ENCODE measurements at regions not wholly inside any gene's neighbourhood (a gene's known extent, or its start where the extent isn't known, plus 50 kb on each side); places are given as distances from the start of the nearest gene placed in this dataset.

- no peak for TF ChIP-seq POLR2A (IDR thresholded peaks at IDR 0.05)
- TF ChIP-seq, protein P1, sequence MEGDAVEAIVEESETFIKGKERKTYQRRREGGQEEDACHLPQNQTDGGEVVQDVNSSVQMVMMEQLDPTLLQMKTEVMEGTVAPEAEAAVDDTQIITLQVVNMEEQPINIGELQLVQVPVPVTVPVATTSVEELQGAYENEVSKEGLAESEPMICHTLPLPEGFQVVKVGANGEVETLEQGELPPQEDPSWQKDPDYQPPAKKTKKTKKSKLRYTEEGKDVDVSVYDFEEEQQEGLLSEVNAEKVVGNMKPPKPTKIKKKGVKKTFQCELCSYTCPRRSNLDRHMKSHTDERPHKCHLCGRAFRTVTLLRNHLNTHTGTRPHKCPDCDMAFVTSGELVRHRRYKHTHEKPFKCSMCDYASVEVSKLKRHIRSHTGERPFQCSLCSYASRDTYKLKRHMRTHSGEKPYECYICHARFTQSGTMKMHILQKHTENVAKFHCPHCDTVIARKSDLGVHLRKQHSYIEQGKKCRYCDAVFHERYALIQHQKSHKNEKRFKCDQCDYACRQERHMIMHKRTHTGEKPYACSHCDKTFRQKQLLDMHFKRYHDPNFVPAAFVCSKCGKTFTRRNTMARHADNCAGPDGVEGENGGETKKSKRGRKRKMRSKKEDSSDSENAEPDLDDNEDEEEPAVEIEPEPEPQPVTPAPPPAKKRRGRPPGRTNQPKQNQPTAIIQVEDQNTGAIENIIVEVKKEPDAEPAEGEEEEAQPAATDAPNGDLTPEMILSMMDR (IDR thresholded peaks at IDR 0.05 in 8 of 11, conservative IDR thresholded peaks at IDR 0.05 in 3 of 11) = no peak
- TF ChIP-seq POLR2AphosphoS5 (IDR thresholded peaks at IDR 0.05) = no peak
- WGBS, 5 donors = 53 to 66% (median 58%) methylated on average over 5 of the region's 5 CpGs
- Histone ChIP-seq H3K36me3 (no peaks in the 10 kb centered on the region), H3K4me1 (peaks cover 0 to 3% (median 0%) of the 10 kb centered on the region in 6 donors), H3K27me3 (replicated peaks in 1 of 7) (no peaks in the 10 kb centered on the region), H3K27ac (no peak overlapping the region), H3K4me3 (no peak overlapping the region), H3K9me3 (peaks cover 0 to 11% (median 0%) of the 10 kb centered on the region in 8 donors)
- DNase-seq = no peak
- intact Hi-C loops (cut with DNase I; ENCODE audit: low total_unique reads) = no loop called here
Observed at GRCh38 chr10:60555700-60556099, 166.0 kb upstream of the ANK3 start.

DNA sequence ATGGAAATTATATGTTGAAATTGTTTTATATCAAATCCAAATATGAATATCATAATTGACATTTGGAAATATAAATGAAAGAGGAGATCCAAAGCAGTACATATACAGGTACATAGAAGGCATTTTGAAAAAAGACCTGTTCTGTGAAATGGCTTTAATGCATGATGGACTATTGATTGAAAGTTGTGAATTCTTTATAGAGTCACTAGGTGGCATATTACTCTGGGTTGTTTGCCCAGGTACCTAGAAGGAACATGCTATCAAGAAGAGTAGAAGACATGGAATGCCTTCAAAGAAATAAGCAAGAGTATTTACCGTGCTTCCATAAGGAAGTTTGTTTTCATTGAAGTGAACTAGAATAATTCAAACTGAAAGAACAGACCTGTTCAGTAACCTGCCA is 160.0 kb upstream of the ANK3 start:
- H3K36me3 ChIP-seq = no peaks in the 10 kb centered on the region

DNA sequence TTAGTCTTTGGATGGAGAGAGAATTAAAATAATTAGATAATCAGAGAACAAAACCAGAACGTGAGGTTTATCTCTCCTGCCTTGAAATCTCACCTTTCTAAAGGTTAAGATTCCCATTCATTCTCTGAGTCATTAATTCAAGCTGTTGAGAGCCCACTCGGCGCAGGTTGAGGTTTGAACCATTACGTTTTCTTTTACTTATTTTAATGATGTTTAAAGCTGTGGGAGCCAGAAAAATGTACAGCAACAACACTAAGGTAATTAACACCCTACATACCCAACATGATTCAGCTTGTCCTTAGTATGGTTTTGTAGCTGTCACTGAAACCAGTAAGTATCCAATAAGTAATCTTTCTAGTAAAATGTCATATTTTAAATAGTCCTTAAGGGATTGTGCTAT is 153.0 kb upstream of the ANK3 start:
- H3K4me1 ChIP-seq = peaks cover 0 to 7% (median 0%) of the 10 kb centered on the region in 6 donors
- H3K36me3 ChIP-seq = no peaks in the 10 kb centered on the region
- WGBS, 5 donors = 86 to 92% (median 87%) methylated on average over 4 of the region's 4 CpGs
- H3K9me3 ChIP-seq = no peaks in the 10 kb centered on the region
- intact Hi-C loops (cut with DNase I; ENCODE audit: low total_unique reads) = no loop called here
- H3K27me3 ChIP-seq (replicated peaks in 1 of 7) = no peaks in the 10 kb centered on the region
- no peak overlapping the region for H3K4me3 ChIP-seq
- no peak for DNase-seq
- H3K27ac ChIP-seq = no peak overlapping the region
- TF ChIP-seq POLR2AphosphoS5 (IDR thresholded peaks at IDR 0.05) (no peak), POLR2A (IDR thresholded peaks at IDR 0.05) (no peak)
- TF ChIP-seq, protein P1 (IDR thresholded peaks at IDR 0.05 in 8 of 11, conservative IDR thresholded peaks at IDR 0.05 in 3 of 11) = no peak

More for the DNA sequence above, 160.0 kb upstream of the ANK3 start:
- intact Hi-C loops (cut with DNase I; ENCODE audit: low total_unique reads) = no loop called here
- Histone ChIP-seq H3K27me3 (replicated peaks in 1 of 7) (no peaks in the 10 kb centered on the region), H3K4me1 (no peaks in the 10 kb centered on the region), H3K4me3 (no peak overlapping the region), H3K27ac (no peak overlapping the region), H3K9me3 (peaks cover 0 to 11% (median 0%) of the 10 kb centered on the region in 8 donors)
- TF ChIP-seq POLR2A (IDR thresholded peaks at IDR 0.05) (no peak), POLR2AphosphoS5 (IDR thresholded peaks at IDR 0.05) (no peak)
- TF ChIP-seq, protein P1 (IDR thresholded peaks at IDR 0.05 in 8 of 11, conservative IDR thresholded peaks at IDR 0.05 in 3 of 11) = no peak
- WGBS, 5 donors = 41 to 53% (median 49%) methylated on average over 1 of the region's 1 CpG
- DNase-seq = no peak

DNA sequence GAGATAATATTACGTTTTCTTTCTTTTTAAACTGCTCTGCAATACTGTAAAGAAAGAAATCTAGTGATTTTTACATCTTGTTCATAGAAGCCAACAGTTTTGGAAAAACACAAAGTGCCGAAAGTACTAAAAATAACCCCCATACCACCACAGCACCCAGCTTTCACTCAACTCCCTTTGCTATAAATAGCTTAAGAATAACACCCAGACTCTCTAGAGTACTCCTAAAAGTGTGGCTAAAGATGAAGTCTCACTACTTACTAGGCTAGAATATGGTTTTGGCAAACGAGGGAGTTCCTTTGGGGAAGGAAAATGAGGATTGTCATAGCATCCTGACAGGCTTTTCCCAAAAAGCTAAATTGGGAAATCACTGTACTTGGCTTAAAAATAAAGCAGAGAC is 151.8 kb upstream of the ANK3 start:
- TF ChIP-seq, protein P1 (IDR thresholded peaks at IDR 0.05 in 8 of 11, conservative IDR thresholded peaks at IDR 0.05 in 3 of 11) = no peak
- no peak for TF ChIP-seq POLR2AphosphoS5 (IDR thresholded peaks at IDR 0.05)
- no peak for TF ChIP-seq POLR2A (IDR thresholded peaks at IDR 0.05)
- DNase-seq = no peak
- Histone ChIP-seq H3K4me1 (peaks cover 0 to 7% (median 0%) of the 10 kb centered on the region in 6 donors), H3K4me3 (no peak overlapping the region), H3K27me3 (replicated peaks in 1 of 7) (no peaks in the 10 kb centered on the region), H3K36me3 (no peaks in the 10 kb centered on the region), H3K9me3 (no peaks in the 10 kb centered on the region), H3K27ac (no peak overlapping the region)
- intact Hi-C loops (cut with DNase I; ENCODE audit: low total_unique reads) = no loop called here
- 41 to 56% (median 54%) methylated on average over 3 of the region's 3 CpGs for WGBS, 5 donors

All from spleen (tissue), 11 donors.